Activated CD8-positive, alpha-beta T cell treated with anti-CD3 and anti-CD28 coated beads, Interleukin-2, amount 10 ng/mL, durations not matched to agents 7 days and 5 days (primary cell): ENCODE measurements at regions not wholly inside any gene's neighbourhood (a gene's known extent, or its start where the extent isn't known, plus 50 kb on each side); places are given as distances from the start of the nearest gene placed in this dataset.

ENCODE experiments used
- ATAC-seq: fragments of 150-1000 bp; cut with Tn5 transposase; one replicate; pipeline ENCODE4 v1.10.0; 2021; ENCODE audit warnings: moderate library complexity
- CTCF ChIA-PET: fragments of 350-600 bp; sonication (Branson Sonifier 250); formaldehyde crosslinking; loops from one replicate; lab custom pipeline; 2021; ENCODE audit warnings: antibody characterized with exemption; lab: Charles Lee
- POLR2A ChIA-PET: fragments of 350-600 bp; sonication (Branson Sonifier 250); formaldehyde crosslinking; loops from one replicate; lab custom pipeline; 2021; ENCODE audit warnings: antibody characterized with exemption; lab: Charles Lee
- DNase-seq: peaks from one replicate; pipeline ENCODE4 v3.0.0-alpha.2; 2020
- H3K27ac Mint-ChIP-seq: one replicate; pipeline ENCODE4 v1.8.0; 2021; ENCODE audit warnings: mild to moderate bottlenecking, mixed read lengths
- H3K27me3 Mint-ChIP-seq: one replicate; pipeline ENCODE4 v1.8.0; 2021; ENCODE audit warnings: low read depth, mixed read lengths
- H3K36me3 Mint-ChIP-seq: one replicate; pipeline ENCODE4 v1.8.0; 2021; ENCODE audit warnings: low read depth, mixed read lengths
- H3K4me1 Mint-ChIP-seq: one replicate; pipeline ENCODE4 v1.8.0; 2021; ENCODE audit warnings: low read depth, mixed read lengths
- H3K4me3 Mint-ChIP-seq: one replicate; pipeline ENCODE4 v1.8.0; 2021; ENCODE audit warnings: mild to moderate bottlenecking, mixed read lengths
- H3K9me3 Mint-ChIP-seq: one replicate; pipeline ENCODE4 v1.8.0; 2022; ENCODE audit warnings: mixed read lengths; ENCODE audit not compliant: insufficient read depth

DNA sequence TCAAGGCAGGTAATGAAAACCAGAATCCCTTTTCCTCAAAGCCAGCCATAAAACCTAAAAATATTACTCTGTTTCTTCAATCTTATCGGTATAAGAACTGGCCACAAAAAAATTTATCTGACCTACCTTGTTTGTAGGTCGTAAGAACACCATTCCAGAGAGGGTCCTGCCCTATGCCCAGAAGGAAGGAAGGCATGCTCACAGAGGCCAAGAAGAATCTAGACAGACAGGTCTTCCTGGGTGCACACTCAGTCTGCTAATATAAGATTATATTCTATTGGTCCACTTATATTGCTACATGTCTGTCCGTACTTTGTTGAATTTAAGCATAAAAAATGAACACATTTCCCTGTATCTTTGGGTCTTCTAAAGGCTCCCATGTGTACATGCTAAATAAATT is 2136.1 kb upstream of the PCDH20 start:
- Mint-ChIP-seq H3K4me1 (no peaks in the 10 kb centered on the region), H3K36me3 (no peaks in the 10 kb centered on the region)

DNA sequence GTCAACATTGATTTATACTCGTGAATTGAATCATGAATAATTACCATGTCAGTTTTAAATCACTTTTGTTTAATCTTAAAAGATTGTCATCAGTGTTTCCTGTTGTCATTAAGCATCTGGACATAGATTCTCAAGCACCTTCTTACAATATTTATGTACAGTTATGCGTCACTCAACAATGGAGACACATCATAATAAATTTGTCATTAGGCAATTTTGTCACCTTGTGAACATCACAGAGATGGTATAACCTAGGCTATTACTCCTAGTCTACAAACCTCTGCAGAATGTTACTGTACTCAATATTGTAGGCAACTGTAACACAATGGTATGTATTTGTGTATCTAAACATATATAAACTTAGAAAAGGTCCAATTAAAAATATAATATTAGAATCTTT is 2130.9 kb upstream of the PCDH20 start:
- Mint-ChIP-seq H3K27me3 (no peaks in the 10 kb centered on the region), H3K36me3 (no peaks in the 10 kb centered on the region), H3K4me3 (no peak overlapping the region), H3K27ac (no peak overlapping the region), H3K9me3 (peaks cover 9% of the 10 kb centered on the region), H3K4me1 (no peaks in the 10 kb centered on the region)
- ATAC-seq (no peak), DNase-seq (no peak)
- ChIA-PET POLR2A (no interaction called here), CTCF (no interaction called here)

More for the DNA sequence above, 2136.1 kb upstream of the PCDH20 start:
- Mint-ChIP-seq H3K27ac (no peak overlapping the region), H3K27me3 (no peaks in the 10 kb centered on the region), H3K9me3 (peaks cover 7% of the 10 kb centered on the region), H3K4me3 (no peak overlapping the region)
- ATAC-seq: no peak
- POLR2A ChIA-PET: no interaction called here
- no peak for DNase-seq
- CTCF ChIA-PET: no interaction called here

- Mint-ChIP-seq H3K27me3 (no peaks in the 10 kb centered on the region), H3K27ac (no peak overlapping the region), H3K9me3 (peaks cover 13% of the 10 kb centered on the region), H3K36me3 (no peaks in the 10 kb centered on the region), H3K4me3 (no peak overlapping the region), H3K4me1 (no peaks in the 10 kb centered on the region)
- ChIA-PET POLR2A (no interaction called here), CTCF (no interaction called here)
- DNase-seq (no peak), ATAC-seq (no peak)
These were observed 2127.1 kb upstream of the PCDH20 start for GRCh38 chr13:63542770-63543169.

- H3K4me3 Mint-ChIP-seq: no peak overlapping the region
- H3K36me3 Mint-ChIP-seq: no peaks in the 10 kb centered on the region
- ChIA-PET POLR2A (no interaction called here), CTCF (no interaction called here)
- no peaks in the 10 kb centered on the region for H3K4me1 Mint-ChIP-seq
- no peaks in the 10 kb centered on the region for H3K27me3 Mint-ChIP-seq
- ATAC-seq (no peak), DNase-seq (no peak)
- H3K9me3 Mint-ChIP-seq: peaks cover 13% of the 10 kb centered on the region
- no peak overlapping the region for H3K27ac Mint-ChIP-seq
These were observed 2125.7 kb upstream of the PCDH20 start for GRCh38 chr13:63541336-63541735.

GRCh38 chr13:63540061-63540460 is 2124.4 kb upstream of the PCDH20 start:
- no peak for DNase-seq
- no peak for ATAC-seq
- H3K36me3 Mint-ChIP-seq: no peaks in the 10 kb centered on the region
- H3K9me3 Mint-ChIP-seq: peaks cover 13% of the 10 kb centered on the region
- ChIA-PET POLR2A (no interaction called here), CTCF (no interaction called here)
- no peaks in the 10 kb centered on the region for H3K4me1 Mint-ChIP-seq
- H3K27ac Mint-ChIP-seq: no peak overlapping the region
- no peaks in the 10 kb centered on the region for H3K27me3 Mint-ChIP-seq
- no peak overlapping the region for H3K4me3 Mint-ChIP-seq

GRCh38 chr13:63517371-63517770 is 2101.7 kb upstream of the PCDH20 start:
- DNase-seq (no peak), ATAC-seq (no peak)
- Mint-ChIP-seq H3K4me3 (no peak overlapping the region), H3K4me1 (no peaks in the 10 kb centered on the region), H3K27me3 (no peaks in the 10 kb centered on the region), H3K36me3 (no peaks in the 10 kb centered on the region), H3K9me3 (peaks cover 5% of the 10 kb centered on the region), H3K27ac (no peak overlapping the region)
- CTCF ChIA-PET: no interaction called here
- POLR2A ChIA-PET: no interaction called here

DNA sequence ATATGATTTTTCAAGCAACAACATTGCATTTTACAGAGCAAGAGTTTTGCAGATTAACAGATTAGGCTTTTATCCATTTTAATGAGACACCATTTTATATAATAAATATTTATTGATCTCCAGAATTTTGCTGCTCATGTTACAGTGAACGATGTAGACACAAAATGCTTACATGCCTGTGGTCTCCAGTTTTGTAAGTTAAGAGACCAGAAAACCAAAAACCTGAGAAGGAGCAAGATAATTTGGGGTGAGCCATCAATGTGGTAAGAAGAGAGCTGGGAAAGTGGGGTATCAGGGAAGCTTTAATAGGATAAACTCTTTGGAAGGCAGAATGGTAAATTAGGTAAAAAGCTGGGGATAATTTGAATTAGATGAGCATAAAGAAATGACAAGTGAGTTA is 2100.5 kb upstream of the PCDH20 start:
- ATAC-seq: no peak
- no peaks in the 10 kb centered on the region for H3K4me1 Mint-ChIP-seq
- H3K4me3 Mint-ChIP-seq: no peak overlapping the region
- H3K27ac Mint-ChIP-seq: no peak overlapping the region
- ChIA-PET POLR2A (no interaction called here), CTCF (no interaction called here)
- no peaks in the 10 kb centered on the region for H3K27me3 Mint-ChIP-seq
- no peaks in the 10 kb centered on the region for H3K36me3 Mint-ChIP-seq
- H3K9me3 Mint-ChIP-seq: peaks cover 5% of the 10 kb centered on the region
- DNase-seq: no peak

DNA sequence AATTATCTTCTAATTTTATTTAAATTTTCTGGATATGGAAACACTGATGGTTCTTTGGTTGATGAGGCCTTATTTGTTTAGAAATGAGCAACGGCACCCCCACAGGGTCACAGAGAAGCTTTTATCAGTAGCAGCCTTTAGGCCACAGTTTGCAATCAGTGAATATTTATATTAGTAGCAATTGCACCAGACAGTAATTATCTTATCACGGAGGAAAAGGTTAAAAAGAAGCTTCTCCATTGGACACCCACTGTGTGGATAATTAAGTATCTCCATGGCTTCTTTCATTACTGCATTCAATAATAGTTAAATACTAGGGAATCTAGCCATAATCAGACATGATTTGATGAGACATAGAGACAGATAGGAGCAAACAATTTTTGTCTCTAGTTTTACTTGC is 2099.2 kb upstream of the PCDH20 start:
- H3K4me1 Mint-ChIP-seq: no peaks in the 10 kb centered on the region
- no peak overlapping the region for H3K27ac Mint-ChIP-seq
- ATAC-seq (no peak), DNase-seq (no peak)
- POLR2A ChIA-PET: no interaction called here
- H3K9me3 Mint-ChIP-seq: peaks cover 5% of the 10 kb centered on the region
- no peaks in the 10 kb centered on the region for H3K36me3 Mint-ChIP-seq
- H3K4me3 Mint-ChIP-seq: no peak overlapping the region
- CTCF ChIA-PET: no interaction called here
- no peaks in the 10 kb centered on the region for H3K27me3 Mint-ChIP-seq

- H3K9me3 Mint-ChIP-seq: peaks cover 8% of the 10 kb centered on the region
- H3K36me3 Mint-ChIP-seq: no peaks in the 10 kb centered on the region
- DNase-seq (no peak), ATAC-seq (no peak)
- H3K4me3 Mint-ChIP-seq: no peak overlapping the region
- H3K27ac Mint-ChIP-seq: no peak overlapping the region
- POLR2A ChIA-PET: no interaction called here
- no peaks in the 10 kb centered on the region for H3K27me3 Mint-ChIP-seq
- CTCF ChIA-PET: no interaction called here
- H3K4me1 Mint-ChIP-seq: no peaks in the 10 kb centered on the region
These were observed 2096.4 kb upstream of the PCDH20 start for GRCh38 chr13:63512095-63512494.

- DNase-seq: no peak
- Mint-ChIP-seq H3K4me1 (no peaks in the 10 kb centered on the region), H3K36me3 (no peaks in the 10 kb centered on the region), H3K27ac (no peak overlapping the region), H3K4me3 (no peak overlapping the region), H3K27me3 (no peaks in the 10 kb centered on the region), H3K9me3 (peaks cover 16% of the 10 kb centered on the region)
- ATAC-seq: no peak
- ChIA-PET POLR2A (no interaction called here), CTCF (no interaction called here)
These were observed 2086.1 kb upstream of the PCDH20 start for GRCh38 chr13:63501702-63502101.

GRCh38 chr13:63497601-63498000 is 2082.0 kb upstream of the PCDH20 start:
- H3K9me3 Mint-ChIP-seq: peaks cover 16% of the 10 kb centered on the region
- DNase-seq (no peak), ATAC-seq (no peak)
- ChIA-PET CTCF (interaction anchor here (1.6 kb wide), 1 partner anchor 16 kb away, joined by 3 read pairs; no protein-coding TSS in a partner anchor), POLR2A (no interaction called here)
- no peaks in the 10 kb centered on the region for H3K4me1 Mint-ChIP-seq
- no peak overlapping the region for H3K4me3 Mint-ChIP-seq
- H3K27ac Mint-ChIP-seq: no peak overlapping the region
- H3K36me3 Mint-ChIP-seq: no peaks in the 10 kb centered on the region
- no peaks in the 10 kb centered on the region for H3K27me3 Mint-ChIP-seq

GRCh38 chr13:63492604-63493003 is 2077.0 kb upstream of the PCDH20 start:
- Mint-ChIP-seq H3K9me3 (no peaks in the 10 kb centered on the region), H3K27ac (no peak overlapping the region), H3K4me1 (no peaks in the 10 kb centered on the region), H3K4me3 (no peak overlapping the region), H3K36me3 (no peaks in the 10 kb centered on the region), H3K27me3 (no peaks in the 10 kb centered on the region)
- ChIA-PET CTCF (no interaction called here), POLR2A (no interaction called here)
- ATAC-seq: no peak
- DNase-seq: no peak

GRCh38 chr13:63490149-63490548 is 2074.5 kb upstream of the PCDH20 start:
- no peak for DNase-seq
- Mint-ChIP-seq H3K27ac (no peak overlapping the region), H3K4me3 (no peak overlapping the region), H3K27me3 (no peaks in the 10 kb centered on the region), H3K36me3 (no peaks in the 10 kb centered on the region), H3K4me1 (no peaks in the 10 kb centered on the region), H3K9me3 (peaks cover 7% of the 10 kb centered on the region)
- ChIA-PET POLR2A (no interaction called here), CTCF (no interaction called here)
- ATAC-seq: no peak
